CD14-positive monocyte (primary cell): ENCODE measurements at regions not wholly inside any gene's neighbourhood (a gene's known extent, or its start where the extent isn't known, plus 50 kb on each side); places are given as distances from the start of the nearest gene placed in this dataset.

Experiments
- DNase-seq, 3 donors: peaks; one replicate each; pipeline ENCODE4 v3.0.0-alpha.2; 2011 to 2022
- H2AFZ ChIP-seq: 2 replicates; pipeline ENCODE4 v1.6.0; 2012; ENCODE audit warnings: mild to moderate bottlenecking, low read depth, low read length, inconsistent platforms; ENCODE audit not compliant: insufficient read depth, poor library complexity, severe bottlenecking
- H3K27ac ChIP-seq, 2 donors: 1 replicate in 1 of 2; 2 replicates in 1 of 2; pipeline ENCODE4 v1.5.1; 2012 to 2013; ENCODE audit warnings: low read length in 2 of 2, control low read depth in 1 of 2, inconsistent platforms in 1 of 2, low read depth in 1 of 2, mild to moderate bottlenecking in 1 of 2
- H3K27me3 ChIP-seq, 2 donors: one replicate each; pipeline versions ENCODE4 v1.6.0 to v1.6.1; 2011 to 2013; ENCODE audit warnings: low read length in 2 of 2; ENCODE audit not compliant: control insufficient read depth in 2 of 2, insufficient read depth in 2 of 2
- H3K36me3 ChIP-seq, 2 donors: replicated peaks in 1 of 2; 1 replicate in 1 of 2; 2 replicates in 1 of 2; pipeline versions ENCODE4 v1.5.1 to v1.6.1; 2012 to 2013; ENCODE audit warnings: low read length in 2 of 2, control low read depth in 1 of 2, inconsistent platforms in 1 of 2, mild to moderate bottlenecking in 1 of 2; ENCODE audit not compliant: insufficient read depth in 2 of 2, control insufficient read depth in 1 of 2
- H3K4me1 ChIP-seq, 2 donors: 1 replicate in 1 of 2; 2 replicates in 1 of 2; pipeline versions ENCODE4 v1.5.1 to v1.6.1; 2012 to 2013; ENCODE audit warnings: low read length in 2 of 2, control low read depth in 1 of 2, inconsistent platforms in 1 of 2, mild to moderate bottlenecking in 1 of 2, moderate library complexity in 1 of 2; ENCODE audit not compliant: insufficient read depth in 2 of 2, control insufficient read depth in 1 of 2
- H3K4me2 ChIP-seq: replicated peaks from 2 replicates; pipeline ENCODE3; 2012; ENCODE audit warnings: low read length, moderate library complexity, mild to moderate bottlenecking; ENCODE audit not compliant: poor library complexity, severe bottlenecking; ENCODE audit errors: extremely low read depth
- H3K4me3 ChIP-seq, 3 experiments: fragments of 200-600 bp in 1 of 3; sonication (generic) in 1 of 3; replicated peaks in 1 of 3; 1 replicate in 2 of 3; 2 replicates in 1 of 3; pipeline ENCODE4 v1.5.1; 2011 to 2013; ENCODE audit warnings: low read length in 3 of 3, mild to moderate bottlenecking in 3 of 3, control low read depth in 2 of 3, low read depth in 2 of 3, inconsistent platforms in 1 of 3, moderate library complexity in 1 of 3
- H3K79me2 ChIP-seq: 2 replicates; pipeline ENCODE4 v1.6.0; 2012; ENCODE audit warnings: mild to moderate bottlenecking, control low read depth, inconsistent platforms, low read length, moderate library complexity; ENCODE audit not compliant: insufficient read depth
- H3K9ac ChIP-seq: 2 replicates; pipeline ENCODE4 v1.6.0; 2017; ENCODE audit warnings: low read length, mild to moderate bottlenecking; ENCODE audit not compliant: insufficient read depth, poor library complexity, severe bottlenecking
- H3K9me3 ChIP-seq, 2 donors: replicated peaks in 1 of 2; 1 replicate in 1 of 2; 2 replicates in 1 of 2; pipeline versions ENCODE4 v1.5.1 to v1.6.1; 2012 to 2013; ENCODE audit warnings: low read length in 2 of 2, control low read depth in 1 of 2; ENCODE audit not compliant: control insufficient read depth in 1 of 2, insufficient read depth in 1 of 2
- H4K20me1 ChIP-seq: 2 replicates; pipeline ENCODE4 v1.6.0; 2012; ENCODE audit warnings: mild to moderate bottlenecking, low read length, control low read depth, moderate library complexity; ENCODE audit not compliant: insufficient read depth
- H3K27ac Mint-ChIP-seq, 7 donors: one replicate each; pipeline ENCODE4 v1.8.0; 2020; ENCODE audit warnings: mild to moderate bottlenecking in 7 of 7, mixed read lengths in 7 of 7, moderate library complexity in 6 of 7, inconsistent platforms in 2 of 7
- H3K27me3 Mint-ChIP-seq, 3 donors: one replicate each; pipeline ENCODE4 v1.8.0; 2021 to 2022; ENCODE audit warnings: low read depth in 3 of 3, mild to moderate bottlenecking in 3 of 3, mixed read lengths in 3 of 3, moderate library complexity in 3 of 3, inconsistent platforms in 1 of 3
- H3K36me3 Mint-ChIP-seq, 2 donors: one replicate each; pipeline ENCODE4 v1.8.0; 2020; ENCODE audit warnings: mixed read lengths in 2 of 2, inconsistent platforms in 1 of 2, mild to moderate bottlenecking in 1 of 2
- H3K4me1 Mint-ChIP-seq: one replicate; pipeline ENCODE4 v1.8.0; 2020; ENCODE audit warnings: mild to moderate bottlenecking, mixed read lengths
- H3K4me3 Mint-ChIP-seq, 2 donors: one replicate each; pipeline ENCODE4 v1.8.0; 2020; ENCODE audit warnings: mild to moderate bottlenecking in 2 of 2, mixed read lengths in 2 of 2, moderate library complexity in 1 of 2
- H3K9me3 Mint-ChIP-seq, 7 donors: one replicate each; pipeline ENCODE4 v1.8.0; 2020 to 2022; ENCODE audit warnings: mixed read lengths in 7 of 7, mild to moderate bottlenecking in 6 of 7, moderate library complexity in 6 of 7, inconsistent platforms in 2 of 7
- CTCF ChIP-seq: fragments of 200-600 bp; IDR thresholded peaks from one replicate; pipeline ENCODE4 v1.8.0; 2022; ENCODE audit warnings: antibody characterized with exemption, mild to moderate bottlenecking
- WGBS: methylation state at CpG from one replicate; pipeline ENCODE4 v1.1.5; 2013; ENCODE audit warnings: missing lambda C conversion rate; ENCODE audit not compliant: insufficient coverage; 5-methylcytosine and 5-hydroxymethylcytosine counted together
- intact Hi-C, 2 donors: fragments of 100-400 bp; cut with micrococcal nuclease; formaldehyde crosslinking; loops; one replicate each; pipeline versions ENCODE4 v1.15.0 to v1.15.1; 2023

- Histone ChIP-seq H2AFZ (no peak overlapping the region), H3K27me3 (no peaks in the 10 kb centered on the region), H3K4me1 (no peaks in the 10 kb centered on the region), H3K4me3 (no peak overlapping the region), H3K36me3 (no peaks in the 10 kb centered on the region), H3K9me3 (no peaks in the 10 kb centered on the region), H3K9ac (no peak overlapping the region), H3K4me2 (no peak overlapping the region), H3K79me2 (no peaks in the 10 kb centered on the region), H4K20me1 (no peaks in the 10 kb centered on the region), H3K27ac (no peak overlapping the region)
- Mint-ChIP-seq H3K4me3 (no peak overlapping the region), H3K4me1 (no peaks in the 10 kb centered on the region), H3K36me3 (no peaks in the 10 kb centered on the region), H3K9me3 (no peaks in the 10 kb centered on the region), H3K27ac (no peak overlapping the region), H3K27me3 (no peaks in the 10 kb centered on the region)
- intact Hi-C loops = no loop called here
- DNase-seq = no peak
- TF ChIP-seq CTCF = no peak
Observed at GRCh38 chr18:30903566-30903965, 139.0 kb downstream of the DSC3 start.

- Histone ChIP-seq H3K4me2 (no peak overlapping the region), H3K4me3 (no peak overlapping the region), H2AFZ (no peak overlapping the region), H3K27me3 (no peaks in the 10 kb centered on the region), H3K4me1 (no peaks in the 10 kb centered on the region), H4K20me1 (no peaks in the 10 kb centered on the region), H3K36me3 (no peaks in the 10 kb centered on the region), H3K27ac (no peak overlapping the region), H3K9me3 (no peaks in the 10 kb centered on the region), H3K9ac (no peak overlapping the region), H3K79me2 (no peaks in the 10 kb centered on the region)
- Mint-ChIP-seq H3K4me1 (no peaks in the 10 kb centered on the region), H3K9me3 (peaks cover 0 to 2% (median 0%) of the 10 kb centered on the region in 7 donors), H3K27me3 (peaks cover 0 to 2% (median 0%) of the 10 kb centered on the region in 3 donors), H3K27ac (no peak overlapping the region), H3K4me3 (no peak overlapping the region), H3K36me3 (no peaks in the 10 kb centered on the region)
- TF ChIP-seq CTCF = no peak
- intact Hi-C loops = no loop called here
- WGBS = 33% methylated on average over 1 of the region's 5 CpGs
- no peak for DNase-seq
Observed at GRCh38 chr18:30889519-30890301, 152.8 kb downstream of the DSC3 start.
